SK-N-DZ (cell line): ENCODE measurements at regions not wholly inside any gene's neighbourhood (a gene's known extent, or its start where the extent isn't known, plus 50 kb on each side); places are given as distances from the start of the nearest gene placed in this dataset.
"Not testable (repeated sequence)": the region's sequence is repeated elsewhere in the genome, so short reads cannot be mapped to it uniquely, and the experiment has no call there.

ENCODE experiments used
- DNase-seq: peaks from one replicate; pipeline ENCODE4 v3.0.0-alpha.2; 2015; ENCODE audit warnings: low spot score

DNA sequence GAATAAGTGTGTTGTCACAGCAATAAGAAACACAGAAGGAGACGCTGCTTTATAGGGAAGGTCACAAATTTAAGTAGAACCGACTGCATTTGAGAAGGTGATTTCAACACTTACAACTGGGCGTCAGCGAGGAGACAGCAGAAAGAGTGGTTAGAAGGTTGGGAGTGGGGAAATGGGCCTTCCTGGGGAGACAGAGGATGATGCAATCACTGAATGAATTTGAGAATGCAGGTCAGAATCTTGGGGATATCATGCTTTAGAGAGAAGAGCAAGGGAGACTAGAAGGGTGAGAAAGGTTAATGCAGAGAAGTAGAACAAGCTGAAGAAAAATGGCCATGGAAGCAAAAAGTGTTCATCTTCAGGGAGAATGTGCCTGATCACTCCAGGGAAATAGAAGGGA lies 616.1 kb upstream of the FAM98A start:
- DNase-seq: no peak

DNA sequence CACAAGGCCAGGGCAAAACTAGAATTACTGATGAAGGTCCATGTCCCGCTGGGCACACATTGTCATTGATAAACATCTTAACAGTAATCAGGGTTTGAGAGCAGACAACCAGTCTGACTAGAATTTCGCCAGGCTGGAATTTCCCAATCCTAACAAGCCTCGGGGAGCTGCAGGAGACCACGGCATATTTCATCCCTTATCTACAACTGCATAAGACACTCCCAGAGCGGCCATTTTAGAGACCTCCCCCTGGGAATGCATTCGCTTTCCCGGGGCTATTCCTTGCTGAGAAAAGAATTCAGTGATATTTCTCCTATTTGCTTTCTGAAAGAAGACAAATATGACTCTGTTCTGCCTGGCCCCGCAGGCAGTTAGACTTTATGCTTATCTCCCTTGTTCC lies 611.3 kb upstream of the FAM98A start:
- DNase-seq: not testable (repeated sequence)

DNA sequence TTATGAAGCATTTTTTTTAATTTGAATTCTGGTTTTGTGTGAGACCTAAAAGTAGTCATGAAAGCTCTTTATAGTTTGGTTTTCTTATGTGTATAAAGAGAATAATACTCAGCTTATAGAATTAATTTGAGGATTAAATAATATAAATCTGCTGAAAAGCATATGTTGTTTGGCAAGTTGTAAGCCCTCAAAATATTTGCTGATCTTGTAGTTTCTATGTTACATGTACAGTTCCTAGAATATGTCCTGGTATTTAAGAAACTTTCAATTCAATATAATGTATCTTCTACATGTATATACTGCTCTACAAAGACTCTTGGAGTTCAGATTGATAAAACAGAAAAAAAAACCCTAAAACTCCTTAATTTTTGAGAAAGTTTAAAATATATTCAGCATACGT lies 605.5 kb upstream of the FAM98A start:
- DNase-seq: no peak

DNA sequence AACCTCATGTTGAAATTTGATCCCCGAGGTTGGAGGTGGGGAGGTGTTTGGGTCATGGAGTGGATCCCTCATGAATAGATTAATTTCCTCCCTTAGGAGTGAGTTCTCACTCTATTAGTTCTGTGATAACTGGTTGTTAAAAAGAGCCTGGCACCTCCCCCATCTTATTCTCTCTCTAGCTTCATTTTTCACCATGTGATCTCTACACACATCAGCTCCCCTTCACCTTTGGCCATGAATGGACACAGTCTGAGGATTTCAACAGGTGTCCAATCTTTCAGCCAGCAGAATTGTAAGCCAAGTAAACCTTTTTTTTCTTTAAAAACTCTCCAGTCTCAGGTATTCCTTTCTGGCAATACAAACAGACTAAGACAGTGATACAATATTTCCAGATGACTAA lies 602.0 kb upstream of the FAM98A start:
- no peak for DNase-seq

DNA sequence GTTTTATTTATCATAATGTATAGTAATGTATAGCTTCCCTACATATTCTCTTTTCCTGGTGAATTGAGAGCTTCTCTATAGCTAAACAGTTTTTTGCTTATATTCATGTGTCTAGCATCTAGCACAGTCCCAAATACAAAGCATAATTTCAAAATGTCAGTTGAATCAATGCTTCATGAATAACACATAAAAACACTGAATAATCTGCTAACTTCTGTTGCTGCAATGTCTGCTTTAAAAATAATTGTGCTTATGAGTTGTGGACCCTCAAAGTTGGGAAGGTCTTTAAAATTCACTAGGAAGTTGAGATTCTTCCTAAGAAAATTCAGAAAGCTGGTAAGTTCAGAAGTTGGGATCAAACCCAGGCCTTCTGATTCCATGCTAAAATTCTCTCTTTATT lies 600.9 kb upstream of the FAM98A start:
- no peak for DNase-seq

DNA sequence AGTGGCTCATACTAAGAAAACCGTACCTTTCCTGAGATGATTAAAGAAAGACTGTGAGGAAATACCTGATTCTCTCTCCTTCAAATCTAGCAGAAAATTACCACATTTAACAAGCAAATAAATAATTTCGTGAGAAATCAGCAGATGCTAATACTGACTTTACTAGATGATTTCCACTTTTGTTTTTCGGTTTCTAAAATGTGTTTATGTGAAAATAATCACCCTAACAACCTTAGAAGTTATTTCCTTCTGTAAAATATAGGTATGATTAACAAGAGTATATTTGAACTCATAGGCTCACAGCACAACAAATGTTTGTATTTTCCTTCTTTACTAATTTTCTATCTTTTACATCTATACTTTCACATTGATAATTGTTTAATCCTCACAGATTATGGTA lies 594.1 kb upstream of the FAM98A start:
- DNase-seq: no peak

DNA sequence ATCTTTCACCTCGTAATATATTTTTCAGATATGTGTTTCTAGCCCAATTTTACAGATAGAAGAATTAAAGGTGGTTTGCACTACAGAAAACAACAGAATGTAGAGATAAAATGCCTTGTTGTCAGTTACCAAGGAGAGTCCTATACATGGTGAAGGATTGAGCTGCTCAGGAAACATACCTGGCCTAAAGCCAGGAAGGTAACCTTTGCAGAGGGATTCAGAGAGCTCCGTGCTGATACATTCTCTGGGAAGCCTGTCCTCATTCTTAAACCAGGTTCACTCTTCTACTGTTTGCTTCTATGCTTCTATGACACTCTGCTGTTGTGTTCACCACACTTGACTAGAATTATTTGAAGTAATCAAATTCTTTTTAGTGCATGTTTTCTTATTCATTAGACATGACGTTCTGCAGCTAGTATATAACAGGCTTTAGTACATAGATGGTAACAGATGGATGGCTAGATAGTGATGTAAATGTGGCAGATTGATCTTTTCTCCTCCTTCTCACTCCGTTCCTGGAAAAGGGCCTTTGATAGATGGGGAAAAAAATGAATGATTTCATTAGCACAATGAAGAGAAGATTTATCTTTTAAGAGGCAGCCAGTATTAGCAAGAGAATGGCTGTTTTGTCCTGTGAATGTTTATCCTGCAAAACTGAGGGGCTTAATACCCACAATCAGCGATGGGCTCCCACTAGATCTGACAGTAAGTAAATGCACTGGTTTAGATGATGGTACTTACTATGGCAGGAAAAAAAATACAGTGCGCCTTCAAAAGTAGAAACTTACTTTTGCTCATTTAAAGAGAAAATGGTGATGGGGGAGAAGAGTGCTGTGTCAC lies 589.6 kb upstream of the FAM98A start:
- no peak for DNase-seq

GRCh38 chr2:34179511-34179910 lies 580.4 kb upstream of the FAM98A start:
- no peak for DNase-seq

- DNase-seq: no peak
These were observed 579.4 kb upstream of the FAM98A start for GRCh38 chr2:34178482-34178881.

- no peak for DNase-seq
These were observed 577.6 kb upstream of the FAM98A start for GRCh38 chr2:34176693-34177092.

DNA sequence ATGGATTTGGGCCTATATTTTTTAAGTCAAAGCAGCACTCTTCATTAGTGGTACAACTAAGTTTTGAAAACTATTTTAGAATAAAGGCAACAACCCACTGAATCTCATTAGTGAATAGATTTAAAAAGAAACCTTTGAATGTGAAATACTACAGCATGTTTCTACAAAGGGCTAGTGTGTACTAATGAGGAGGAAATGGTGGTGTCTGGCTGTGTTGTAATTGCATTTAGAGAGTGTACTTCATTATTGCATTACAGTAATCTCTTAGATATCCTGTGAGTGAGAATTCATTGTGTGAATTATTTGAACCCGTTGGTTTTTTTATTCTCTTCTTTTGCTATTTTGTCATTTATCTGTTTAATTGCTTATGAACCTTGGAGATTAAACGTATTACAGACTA lies 575.4 kb upstream of the FAM98A start:
- DNase-seq: no peak

DNA sequence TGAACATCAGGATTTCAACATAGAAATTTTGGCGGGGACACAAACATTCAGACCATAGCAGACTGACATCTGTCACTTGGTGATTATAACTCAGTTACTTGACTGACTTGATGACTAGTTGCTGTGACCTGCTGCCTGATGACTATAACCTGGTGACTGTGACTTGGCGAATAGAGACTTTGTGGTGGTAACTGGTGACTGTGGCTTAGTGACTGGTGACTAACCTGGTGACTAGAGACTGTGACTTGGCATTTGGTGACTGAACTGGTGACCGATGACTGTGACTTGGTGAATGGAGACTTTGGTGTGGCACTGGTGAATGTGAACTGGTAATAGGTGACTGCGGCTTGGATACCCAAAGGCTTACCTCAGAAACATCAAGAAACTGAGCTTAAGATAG lies 563.1 kb upstream of the FAM98A start:
- no peak for DNase-seq

- no peak for DNase-seq
These were observed 562.5 kb upstream of the FAM98A start for GRCh38 chr2:34161549-34161948.

GRCh38 chr2:34159901-34160300 lies 560.8 kb upstream of the FAM98A start:
- DNase-seq: no peak

- DNase-seq: no peak
These were observed 554.4 kb upstream of the FAM98A start for GRCh38 chr2:34153484-34153883.

DNA sequence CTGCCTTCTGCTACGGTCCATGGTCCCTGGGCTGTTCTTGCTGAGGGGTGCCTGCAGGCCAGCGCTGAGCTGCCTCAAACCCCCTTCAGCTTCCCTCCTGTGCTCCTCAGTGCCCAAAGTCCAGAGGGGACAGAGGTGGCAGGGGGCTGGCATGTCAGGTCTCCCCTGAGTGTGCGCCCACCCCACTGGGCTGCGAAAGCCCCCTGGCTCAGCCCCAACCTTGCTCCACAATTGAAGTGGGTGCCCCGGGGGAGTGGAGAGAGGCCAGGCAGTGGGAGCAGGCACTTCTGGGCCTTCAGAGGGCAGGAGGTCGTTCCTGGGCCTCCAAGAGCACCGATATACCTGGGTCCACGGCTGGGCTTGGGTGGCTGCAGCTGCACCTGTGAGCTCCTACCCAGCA lies 548.7 kb upstream of the FAM98A start:
- no peak for DNase-seq

DNA sequence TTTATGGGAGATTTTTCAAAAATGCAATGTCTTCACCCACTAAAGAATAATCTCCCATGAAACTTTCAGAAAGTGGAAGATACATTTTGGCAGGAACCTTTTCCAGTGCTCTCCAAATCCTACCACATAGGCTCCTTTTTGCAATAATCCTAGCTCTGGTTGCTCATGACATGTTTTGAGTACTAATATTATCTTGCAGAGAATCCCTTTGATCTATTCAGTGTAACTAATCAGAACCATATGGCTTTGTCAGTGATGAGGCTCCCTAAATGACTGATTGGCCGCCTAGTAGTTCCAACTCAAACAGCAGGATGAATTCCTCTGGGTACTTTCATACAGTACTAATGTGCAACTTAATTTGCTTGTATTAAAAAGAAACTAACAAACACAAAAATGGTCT lies 544.0 kb upstream of the FAM98A start:
- DNase-seq: no peak

GRCh38 chr2:34142531-34143008 lies 543.5 kb upstream of the FAM98A start:
- not testable (repeated sequence) for DNase-seq

GRCh38 chr2:34133065-34133464 lies 534.0 kb upstream of the FAM98A start:
- not testable (repeated sequence) for DNase-seq

- no peak for DNase-seq
These were observed 527.2 kb upstream of the FAM98A start for GRCh38 chr2:34126279-34126678.

DNA sequence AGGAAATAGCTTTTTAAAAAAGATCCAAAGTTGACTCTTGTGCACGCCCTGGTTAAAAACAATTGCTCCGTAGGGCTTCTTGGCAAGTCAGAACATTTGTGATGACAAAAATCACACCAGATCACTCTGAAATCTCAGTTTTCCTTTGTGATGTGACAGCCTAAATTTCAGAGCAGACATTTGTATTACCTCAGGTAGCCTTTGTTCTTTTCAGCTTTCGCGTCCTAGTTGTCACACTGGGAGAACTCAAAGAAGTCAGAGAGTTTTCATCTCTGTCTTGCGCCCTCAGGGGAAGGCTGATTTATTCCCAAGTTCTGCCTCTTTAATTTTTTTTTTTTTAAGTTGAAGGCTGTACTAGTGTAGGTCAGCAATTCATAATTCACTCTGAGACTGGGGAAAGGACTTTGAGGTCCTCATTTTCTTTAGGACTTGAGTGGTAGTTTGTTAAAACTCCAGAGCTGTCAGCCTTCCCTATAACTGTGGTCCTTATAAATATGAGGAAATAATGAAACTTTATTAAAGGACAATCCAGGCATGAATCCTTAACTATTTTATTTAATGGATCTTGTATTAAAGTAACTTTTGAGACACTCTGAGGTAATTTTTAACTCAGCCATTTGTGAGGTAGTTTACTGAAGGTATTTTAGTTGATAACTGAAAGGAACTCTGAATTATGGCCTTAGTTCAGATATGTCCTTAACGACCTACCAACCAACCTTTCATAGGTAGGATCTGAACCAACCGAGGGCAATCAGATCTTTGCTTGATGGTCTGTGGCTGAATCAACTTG lies 525.1 kb upstream of the FAM98A start:
- no peak for DNase-seq

GRCh38 chr2:34121076-34121475 lies 522.0 kb upstream of the FAM98A start:
- no peak for DNase-seq

GRCh38 chr2:34115076-34115475 lies 516.0 kb upstream of the FAM98A start:
- DNase-seq: no peak
